Ovary (tissue), 7 donors: ENCODE measurements at regions not wholly inside any gene's neighbourhood (a gene's known extent, or its start where the extent isn't known, plus 50 kb on each side); places are given as distances from the start of the nearest gene placed in this dataset.

Experiments used
- DNase-seq, 5 donors: peaks; one replicate each; pipeline ENCODE4 v3.0.0-alpha.2; 2019 to 2020
- H3K27ac ChIP-seq, 2 donors: fragments of 200-600 bp; one replicate each; pipeline versions ENCODE4 v1.5.1 to v1.8.0; 2019 to 2022
- H3K27me3 ChIP-seq: fragments of 200-600 bp; one replicate; pipeline ENCODE4 v1.8.0; 2022
- H3K36me3 ChIP-seq: fragments of 200-600 bp; sonication (generic); one replicate; pipeline ENCODE4 v1.5.1; 2019
- H3K4me1 ChIP-seq: one replicate; pipeline ENCODE4 v1.8.1; 2013; ENCODE audit warnings: mild to moderate bottlenecking, moderate library complexity; ENCODE audit not compliant: insufficient read depth
- H3K4me3 ChIP-seq: fragments of 200-600 bp; sonication (generic); one replicate; pipeline ENCODE4 v1.5.1; 2017
- H3K9me3 ChIP-seq, 2 donors: fragments of 200-600 bp in 1 of 2; sonication (generic) in 1 of 2; one replicate each; pipeline versions ENCODE4 v1.5.1 to v1.8.1; 2013 to 2019; ENCODE audit warnings: mild to moderate bottlenecking in 1 of 2, moderate library complexity in 1 of 2
- EP300 ChIP-seq: sonication (generic); formaldehyde crosslinking; IDR thresholded peaks from one replicate; pipeline ENCODE4 v1.6.1; 2017; ENCODE audit warnings: antibody characterized with exemption
- POLR2A ChIP-seq: fragments of 450-650 bp; IDR thresholded peaks from one replicate; pipeline ENCODE4 v1.6.1; 2017; ENCODE audit warnings: antibody characterized with exemption, mild to moderate bottlenecking, moderate library complexity
- WGBS, 3 donors: extraction: QIAGEN DNeasy Blood & Tissue Kit in 1 of 3; methylation state at CpG; one replicate each; pipeline versions ENCODE4 v1.1.5 to v1.1.7; 2013 to 2017; 5-methylcytosine and 5-hydroxymethylcytosine counted together
- intact Hi-C, 4 donors: fragments of 100-400 bp; cut with DNase I; formaldehyde crosslinking; loops; one replicate each; pipeline versions ENCODE4 v1.11.0 to v1.15.1; 2022 to 2023
- TF ChIP-seq, protein P1 (sequence below), 3 donors: fragments of 450-650 bp in 2 of 3; fragments of 200-600 bp in 1 of 3; IDR thresholded peaks; one replicate each; pipeline versions ENCODE4 v1.5.1 to v1.8.0; 2016 to 2022; ENCODE audit warnings: antibody characterized with exemption in 3 of 3, mild to moderate bottlenecking in 1 of 3
- donor health status: DM: no; HTN: no; CAD: no; lungs with moderate emphysema.
- donor health status: DM: no; HTN: no; CAD: no.
- donor health status: Bipolar disorder and iron deficiency.
- donor health status: DM: no; HTN: no; CAD: no.
- donor health status: DM: yes; HTN: yes; CAD: no.

DNA sequence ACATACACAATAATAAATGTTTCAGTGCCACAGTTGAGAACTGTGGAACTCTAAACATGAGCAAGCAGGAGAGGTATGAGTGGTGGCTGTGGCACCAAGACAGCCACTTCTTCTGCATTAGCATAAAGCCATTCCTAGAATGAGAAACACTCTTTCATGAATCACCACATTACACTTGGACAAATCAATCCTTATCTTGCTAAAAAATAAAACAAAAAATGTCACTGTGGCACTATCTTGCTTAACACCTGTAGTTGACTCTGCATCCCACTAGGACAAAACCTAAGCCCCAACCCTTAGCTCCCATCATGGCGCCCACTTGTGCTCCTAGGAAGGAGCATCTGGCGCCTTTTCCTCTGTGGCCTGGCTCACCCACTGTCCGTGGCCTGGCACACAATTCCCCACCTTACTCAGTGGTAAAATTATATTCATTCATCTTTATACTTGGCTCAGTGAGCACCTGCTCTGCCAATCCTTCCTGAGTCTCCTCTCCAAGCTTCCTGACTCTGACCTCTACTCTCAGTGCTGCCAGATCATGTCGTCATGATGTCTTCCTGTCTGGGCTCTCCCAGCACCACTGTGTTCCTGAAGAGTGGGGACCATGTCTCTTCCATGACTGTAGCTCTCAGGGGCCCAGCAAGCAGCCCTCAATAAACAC, 272.9 kb downstream of the LNPK start:
- no peak overlapping the region for H3K27ac ChIP-seq
- no peak overlapping the region for H3K4me3 ChIP-seq
- DNase-seq: no peak
- no peaks in the 10 kb centered on the region for H3K9me3 ChIP-seq
- intact Hi-C loops: no loop called here
- WGBS, 3 donors: 83 to 90% (median 87%) methylated on average over 4 of the region's 4 CpGs
- TF ChIP-seq, protein P1, sequence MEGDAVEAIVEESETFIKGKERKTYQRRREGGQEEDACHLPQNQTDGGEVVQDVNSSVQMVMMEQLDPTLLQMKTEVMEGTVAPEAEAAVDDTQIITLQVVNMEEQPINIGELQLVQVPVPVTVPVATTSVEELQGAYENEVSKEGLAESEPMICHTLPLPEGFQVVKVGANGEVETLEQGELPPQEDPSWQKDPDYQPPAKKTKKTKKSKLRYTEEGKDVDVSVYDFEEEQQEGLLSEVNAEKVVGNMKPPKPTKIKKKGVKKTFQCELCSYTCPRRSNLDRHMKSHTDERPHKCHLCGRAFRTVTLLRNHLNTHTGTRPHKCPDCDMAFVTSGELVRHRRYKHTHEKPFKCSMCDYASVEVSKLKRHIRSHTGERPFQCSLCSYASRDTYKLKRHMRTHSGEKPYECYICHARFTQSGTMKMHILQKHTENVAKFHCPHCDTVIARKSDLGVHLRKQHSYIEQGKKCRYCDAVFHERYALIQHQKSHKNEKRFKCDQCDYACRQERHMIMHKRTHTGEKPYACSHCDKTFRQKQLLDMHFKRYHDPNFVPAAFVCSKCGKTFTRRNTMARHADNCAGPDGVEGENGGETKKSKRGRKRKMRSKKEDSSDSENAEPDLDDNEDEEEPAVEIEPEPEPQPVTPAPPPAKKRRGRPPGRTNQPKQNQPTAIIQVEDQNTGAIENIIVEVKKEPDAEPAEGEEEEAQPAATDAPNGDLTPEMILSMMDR (IDR thresholded peaks at IDR 0.05): no peak
- TF ChIP-seq EP300: no peak
- TF ChIP-seq POLR2A: no peak
- H3K27me3 ChIP-seq: no peaks in the 10 kb centered on the region
- H3K4me1 ChIP-seq: no peaks in the 10 kb centered on the region
- H3K36me3 ChIP-seq: no peaks in the 10 kb centered on the region

DNA sequence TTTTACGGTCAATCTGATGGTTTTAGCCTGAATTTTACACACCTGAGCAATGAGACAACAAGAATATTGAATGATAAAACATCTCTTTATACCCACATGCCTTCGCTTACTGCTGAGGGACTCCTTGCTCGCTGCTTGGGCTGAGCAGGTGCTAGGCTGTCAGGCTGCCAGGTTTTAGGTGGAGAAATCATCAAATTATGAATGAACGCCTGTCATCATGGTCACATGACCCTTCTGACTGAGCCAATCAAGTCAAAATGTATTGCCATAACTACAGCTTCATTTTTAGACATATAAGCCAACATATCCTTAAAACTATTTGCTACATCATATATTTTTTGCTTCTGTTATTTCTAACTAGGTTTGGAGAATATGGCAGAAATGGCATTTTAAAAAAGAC, 274.0 kb downstream of the LNPK start:
- intact Hi-C loops: no loop called here
- 68 to 83% (median 80%) methylated on average over 4 of the region's 4 CpGs for WGBS, 3 donors
- H3K36me3 ChIP-seq: no peaks in the 10 kb centered on the region
- H3K4me1 ChIP-seq: no peaks in the 10 kb centered on the region
- H3K27me3 ChIP-seq: no peaks in the 10 kb centered on the region
- no peak for DNase-seq
- H3K27ac ChIP-seq: no peak overlapping the region
- no peak for TF ChIP-seq POLR2A
- TF ChIP-seq EP300: no peak
- TF ChIP-seq, protein P1 (IDR thresholded peaks at IDR 0.05): no peak
- H3K4me3 ChIP-seq: no peak overlapping the region
- H3K9me3 ChIP-seq: no peaks in the 10 kb centered on the region

DNA sequence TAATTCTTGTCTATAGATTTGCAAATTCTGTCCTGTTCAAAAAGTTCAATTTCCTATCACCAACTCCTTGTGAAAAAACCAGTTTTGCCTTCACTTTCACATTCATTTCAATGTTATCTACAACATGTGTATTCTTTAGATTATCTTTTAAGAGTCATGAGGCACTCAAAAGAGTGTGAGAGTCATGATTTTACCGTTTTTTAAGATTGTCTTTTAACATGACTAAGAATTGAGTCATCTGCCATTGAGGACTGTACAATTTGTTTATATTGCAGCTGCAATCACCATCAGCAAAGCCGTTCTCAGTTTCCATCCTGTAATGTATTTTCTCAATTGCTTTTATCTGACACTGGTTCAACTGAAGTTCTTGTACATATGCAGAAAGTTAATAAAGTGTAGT, 275.8 kb downstream of the LNPK start:
- 40 to 57% (median 44%) methylated on average over 2 of the region's 2 CpGs for WGBS, 3 donors
- Histone ChIP-seq H3K4me3 (no peak overlapping the region), H3K9me3 (no peaks in the 10 kb centered on the region), H3K27ac (no peak overlapping the region), H3K27me3 (no peaks in the 10 kb centered on the region), H3K4me1 (no peaks in the 10 kb centered on the region), H3K36me3 (no peaks in the 10 kb centered on the region)
- no peak for DNase-seq
- no peak for TF ChIP-seq EP300
- no peak for TF ChIP-seq POLR2A
- TF ChIP-seq, protein P1 (IDR thresholded peaks at IDR 0.05): no peak
- intact Hi-C loops: no loop called here

DNA sequence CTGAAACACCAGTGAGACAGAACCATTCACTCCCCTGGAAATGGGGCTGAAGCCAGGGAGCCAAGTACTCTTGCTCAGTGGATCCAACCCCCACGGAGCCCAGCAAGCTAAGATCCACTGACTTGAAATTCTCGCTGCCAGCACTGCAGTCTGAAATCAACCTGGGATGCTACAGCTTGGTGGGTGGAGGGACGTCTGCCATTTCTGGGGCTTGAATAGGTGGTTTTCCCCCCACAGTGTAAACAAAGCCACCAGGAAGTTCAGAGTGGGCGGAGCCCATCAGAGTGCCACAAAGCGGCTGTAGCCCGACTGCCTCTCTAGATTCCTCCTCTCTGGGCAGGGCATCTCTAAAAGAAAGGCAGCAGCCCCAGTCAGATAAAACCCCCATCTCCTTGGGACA, 292.8 kb downstream of the LNPK start:
- intact Hi-C loops: no loop called here
- WGBS, 3 donors: 62 to 76% (median 71%) methylated on average over 6 of the region's 6 CpGs
- Histone ChIP-seq H3K27me3 (no peaks in the 10 kb centered on the region), H3K27ac (no peak overlapping the region), H3K9me3 (no peaks in the 10 kb centered on the region), H3K4me1 (no peaks in the 10 kb centered on the region), H3K4me3 (no peak overlapping the region), H3K36me3 (no peaks in the 10 kb centered on the region)
- DNase-seq: no peak
- TF ChIP-seq, protein P1 (IDR thresholded peaks at IDR 0.05): no peak
- TF ChIP-seq POLR2A (no peak), EP300 (no peak)
